Natural killer cell (primary cell): ENCODE measurements at regions not wholly inside any gene's neighbourhood (a gene's known extent, or its start where the extent isn't known, plus 50 kb on each side); places are given as distances from the start of the nearest gene placed in this dataset.
"Not testable (repeated sequence)": the region's sequence is repeated elsewhere in the genome, so short reads cannot be mapped to it uniquely, and the experiment has no call there.

Experiments
- ATAC-seq, 3 donors: fragments of 150-1000 bp in 2 of 3; fragments of 200-7000 bp in 1 of 3; cut with Tn5 transposase; 1 replicate in 1 of 3; 2 replicates in 2 of 3; pipeline ENCODE4 v1.10.0; 2021; ENCODE audit warnings: mild to moderate bottlenecking in 2 of 3, moderate library complexity in 2 of 3
- DNase-seq, 2 donors: peaks; one replicate each; pipeline versions ENCODE4 v3.0.0 to v3.0.0-alpha.2; 2013 to 2021; ENCODE audit warnings: mixed read lengths in 1 of 2
- H3K27ac ChIP-seq: one replicate; pipeline ENCODE4 v1.5.1; 2013; ENCODE audit warnings: mild to moderate bottlenecking, low read length
- H3K27me3 ChIP-seq: one replicate; pipeline ENCODE4 v1.6.1; 2013; ENCODE audit warnings: low read length; ENCODE audit not compliant: control insufficient read depth, insufficient read depth
- H3K36me3 ChIP-seq: one replicate; pipeline ENCODE4 v1.6.1; 2013; ENCODE audit warnings: low read length; ENCODE audit not compliant: control insufficient read depth, insufficient read depth
- H3K4me1 ChIP-seq: one replicate; pipeline ENCODE4 v1.6.1; 2013; ENCODE audit warnings: low read length; ENCODE audit not compliant: control insufficient read depth, insufficient read depth
- H3K4me3 ChIP-seq: one replicate; pipeline ENCODE4 v1.5.1; 2013; ENCODE audit warnings: low read length
- H3K9me3 ChIP-seq: one replicate; pipeline ENCODE4 v1.6.1; 2013; ENCODE audit warnings: low read length; ENCODE audit not compliant: control insufficient read depth, insufficient read depth
- H3K27ac Mint-ChIP-seq, 2 donors: one replicate each; pipeline ENCODE4 v1.8.0; 2022; ENCODE audit warnings: mild to moderate bottlenecking in 2 of 2, mixed read lengths in 2 of 2, moderate library complexity in 1 of 2
- H3K27me3 Mint-ChIP-seq, 2 donors: one replicate each; pipeline ENCODE4 v1.8.0; 2022; ENCODE audit warnings: low read depth in 2 of 2, mixed read lengths in 2 of 2
- H3K36me3 Mint-ChIP-seq: one replicate; pipeline ENCODE4 v1.8.0; 2022; ENCODE audit warnings: mixed read lengths
- H3K4me1 Mint-ChIP-seq, 2 donors: one replicate each; pipeline ENCODE4 v1.8.0; 2022; ENCODE audit warnings: mixed read lengths in 2 of 2
- H3K4me3 Mint-ChIP-seq: one replicate; pipeline ENCODE4 v1.8.0; 2022; ENCODE audit warnings: mild to moderate bottlenecking, moderate library complexity, mixed read lengths
- H3K9me3 Mint-ChIP-seq, 2 donors: one replicate each; pipeline ENCODE4 v1.8.0; 2022; ENCODE audit warnings: mixed read lengths in 2 of 2
- WGBS: methylation state at CpG from one replicate; pipeline ENCODE4 v1.1.7; 2013; ENCODE audit warnings: missing lambda C conversion rate; ENCODE audit not compliant: insufficient coverage; 5-methylcytosine and 5-hydroxymethylcytosine counted together
- intact Hi-C: fragments of 100-400 bp; cut with micrococcal nuclease; formaldehyde crosslinking; loops from one replicate; pipeline ENCODE4 v1.14.2; 2022
- TF ChIP-seq, protein P1 (sequence below): fragments of 200-600 bp; IDR thresholded peaks from one replicate; pipeline ENCODE4 v1.8.0; 2022; ENCODE audit warnings: antibody characterized with exemption

GRCh38 chr21:17200250-17200649 lies 312.6 kb upstream of the CXADR start:
- Histone ChIP-seq H3K36me3 (no peaks in the 10 kb centered on the region), H3K4me1 (no peaks in the 10 kb centered on the region), H3K27me3 (no peaks in the 10 kb centered on the region), H3K27ac (no peak overlapping the region), H3K4me3 (no peak overlapping the region), H3K9me3 (no peaks in the 10 kb centered on the region)
- no peak for DNase-seq
- intact Hi-C loops = no loop called here
- no peak for ATAC-seq
- Mint-ChIP-seq H3K36me3 (peaks cover 7% of the 10 kb centered on the region), H3K27me3 (no peaks in the 10 kb centered on the region), H3K4me1 (no peaks in the 10 kb centered on the region), H3K27ac (no peak overlapping the region), H3K9me3 (peaks cover 15 to 29% of the 10 kb centered on the region in 2 donors), H3K4me3 (no peak overlapping the region)
- WGBS = 100% methylated on average over 1 of the region's 2 CpGs
- TF ChIP-seq, protein P1, sequence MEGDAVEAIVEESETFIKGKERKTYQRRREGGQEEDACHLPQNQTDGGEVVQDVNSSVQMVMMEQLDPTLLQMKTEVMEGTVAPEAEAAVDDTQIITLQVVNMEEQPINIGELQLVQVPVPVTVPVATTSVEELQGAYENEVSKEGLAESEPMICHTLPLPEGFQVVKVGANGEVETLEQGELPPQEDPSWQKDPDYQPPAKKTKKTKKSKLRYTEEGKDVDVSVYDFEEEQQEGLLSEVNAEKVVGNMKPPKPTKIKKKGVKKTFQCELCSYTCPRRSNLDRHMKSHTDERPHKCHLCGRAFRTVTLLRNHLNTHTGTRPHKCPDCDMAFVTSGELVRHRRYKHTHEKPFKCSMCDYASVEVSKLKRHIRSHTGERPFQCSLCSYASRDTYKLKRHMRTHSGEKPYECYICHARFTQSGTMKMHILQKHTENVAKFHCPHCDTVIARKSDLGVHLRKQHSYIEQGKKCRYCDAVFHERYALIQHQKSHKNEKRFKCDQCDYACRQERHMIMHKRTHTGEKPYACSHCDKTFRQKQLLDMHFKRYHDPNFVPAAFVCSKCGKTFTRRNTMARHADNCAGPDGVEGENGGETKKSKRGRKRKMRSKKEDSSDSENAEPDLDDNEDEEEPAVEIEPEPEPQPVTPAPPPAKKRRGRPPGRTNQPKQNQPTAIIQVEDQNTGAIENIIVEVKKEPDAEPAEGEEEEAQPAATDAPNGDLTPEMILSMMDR = no peak

- Mint-ChIP-seq H3K4me1 (no peaks in the 10 kb centered on the region), H3K27me3 (no peaks in the 10 kb centered on the region), H3K9me3 (peaks cover 17 to 30% of the 10 kb centered on the region in 2 donors), H3K27ac (no peak overlapping the region), H3K36me3 (peaks cover 7% of the 10 kb centered on the region), H3K4me3 (no peak overlapping the region)
- 92% methylated on average over 2 of the region's 2 CpGs for WGBS
- DNase-seq (no peak), ATAC-seq (no peak)
- no peaks in the 10 kb centered on the region for H3K4me1 ChIP-seq
- no peaks in the 10 kb centered on the region for H3K27me3 ChIP-seq
- no peak overlapping the region for H3K4me3 ChIP-seq
- H3K36me3 ChIP-seq = no peaks in the 10 kb centered on the region
- intact Hi-C loops = no loop called here
- H3K27ac ChIP-seq = no peak overlapping the region
- TF ChIP-seq, protein P1 = no peak
- no peaks in the 10 kb centered on the region for H3K9me3 ChIP-seq
Observed at GRCh38 chr21:17201741-17202260, 311.0 kb upstream of the CXADR start.

GRCh38 chr21:17214801-17215200 lies 298.0 kb upstream of the CXADR start:
- H3K27me3 Mint-ChIP-seq = no peaks in the 10 kb centered on the region
- H3K27ac Mint-ChIP-seq = no peak overlapping the region
- Histone ChIP-seq H3K27me3 (no peaks in the 10 kb centered on the region), H3K4me3 (no peak overlapping the region), H3K36me3 (no peaks in the 10 kb centered on the region), H3K9me3 (peaks cover 11% of the 10 kb centered on the region), H3K4me1 (no peaks in the 10 kb centered on the region), H3K27ac (no peak overlapping the region)
- DNase-seq (no peak), ATAC-seq (no peak)
- no peak overlapping the region for H3K4me3 Mint-ChIP-seq
- peaks cover 15% of the 10 kb centered on the region for H3K36me3 Mint-ChIP-seq
- WGBS = 91% methylated on average over 3 of the region's 3 CpGs
- intact Hi-C loops = no loop called here
- TF ChIP-seq, protein P1 = no peak
- H3K9me3 Mint-ChIP-seq = peaks cover 13 to 18% of the 10 kb centered on the region in 2 donors
- no peaks in the 10 kb centered on the region for H3K4me1 Mint-ChIP-seq

DNA sequence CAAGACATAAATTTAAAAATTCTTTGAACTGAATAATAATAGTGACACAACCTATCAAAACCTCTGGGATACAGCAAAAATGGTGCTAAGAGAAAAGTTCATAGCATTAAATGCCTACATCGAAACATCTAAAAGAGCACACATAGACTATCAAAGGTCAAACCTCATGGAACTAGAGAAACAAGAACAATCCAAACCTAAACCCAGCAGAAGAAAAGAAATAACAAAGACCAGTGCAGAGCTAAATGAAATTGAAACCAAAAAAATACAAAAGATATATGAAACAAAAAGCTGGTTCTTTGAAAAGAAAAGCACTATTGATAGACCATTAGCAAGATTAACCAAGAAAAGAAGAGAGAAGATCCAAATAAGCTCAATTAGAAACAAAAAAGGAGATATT lies 293.8 kb upstream of the CXADR start:
- H3K27ac Mint-ChIP-seq, H3K4me3 ChIP-seq, H3K27me3 ChIP-seq, DNase-seq, intact Hi-C loops, H3K36me3 Mint-ChIP-seq, ATAC-seq, H3K27me3 Mint-ChIP-seq, H3K4me1 ChIP-seq, H3K36me3 ChIP-seq, H3K4me1 Mint-ChIP-seq, H3K27ac ChIP-seq, H3K4me3 Mint-ChIP-seq: not testable (repeated sequence)
- whole genome bisulfite sequencing = 100% methylated on average over 1 of the region's 1 CpG
- H3K9me3 ChIP-seq = peaks cover 11% of the 10 kb centered on the region
- H3K9me3 Mint-ChIP-seq = peaks cover 16 to 19% of the 10 kb centered on the region in 2 donors
